Activated CD4-positive, alpha-beta T cell treated with anti-CD3 and anti-CD28 coated beads for 1 hour (primary cell): ENCODE measurements at regions not wholly inside any gene's neighbourhood (a gene's known extent, or its start where the extent isn't known, plus 50 kb on each side); places are given as distances from the start of the nearest gene placed in this dataset.

Experiments
- DNase-seq: peaks from one replicate; pipeline ENCODE4 v3.0.0-alpha.2; 2020

GRCh38 chr5:56617998-56618397 lies 197.4 kb upstream of the MAP3K1 start:
- DNase-seq, result no peak

GRCh38 chr5:56616454-56617160 lies 198.7 kb upstream of the MAP3K1 start:
- no peak for DNase-seq

- DNase-seq, result no peak
Measured at GRCh38 chr5:56615361-56616153, 199.8 kb upstream of the MAP3K1 start.

GRCh38 chr5:56612759-56613158 lies 202.6 kb upstream of the MAP3K1 start:
- DNase-seq, result no peak

GRCh38 chr5:56612353-56612752 lies 203.0 kb upstream of the MAP3K1 start:
- DNase-seq, result no peak

GRCh38 chr5:56610093-56610698 lies 205.2 kb upstream of the MAP3K1 start:
- DNase-seq, result no peak

GRCh38 chr5:56608217-56608925 lies 207.0 kb upstream of the MAP3K1 start:
- no peak for DNase-seq

- no peak for DNase-seq
Measured at GRCh38 chr5:56607551-56607950, 207.8 kb upstream of the MAP3K1 start.

GRCh38 chr5:56607074-56607473 lies 208.3 kb upstream of the MAP3K1 start:
- no peak for DNase-seq

- DNase-seq, result no peak
Measured at GRCh38 chr5:56606192-56606591, 209.2 kb upstream of the MAP3K1 start.

GRCh38 chr5:56605231-56605630 lies 210.1 kb upstream of the MAP3K1 start:
- no peak for DNase-seq

GRCh38 chr5:56601641-56602071 lies 213.7 kb upstream of the MAP3K1 start:
- no peak for DNase-seq

GRCh38 chr5:56598941-56599340 lies 216.4 kb upstream of the MAP3K1 start:
- DNase-seq, result no peak

- no peak for DNase-seq
Measured at GRCh38 chr5:56596155-56596554, 219.2 kb upstream of the MAP3K1 start.

GRCh38 chr5:56595566-56595965 lies 219.8 kb upstream of the MAP3K1 start:
- no peak for DNase-seq

GRCh38 chr5:56594792-56595191 lies 220.6 kb upstream of the MAP3K1 start:
- DNase-seq, result no peak

- DNase-seq, result no peak
Measured at GRCh38 chr5:56591081-56591480, 224.3 kb upstream of the MAP3K1 start.

- no peak for DNase-seq
Measured at GRCh38 chr5:56589481-56589860, 225.9 kb upstream of the MAP3K1 start.

GRCh38 chr5:56588636-56589480 lies 226.5 kb upstream of the MAP3K1 start:
- DNase-seq, result peak; percentile 29

- DNase-seq, result no peak
Measured at GRCh38 chr5:56588131-56588487, 227.2 kb upstream of the MAP3K1 start.

GRCh38 chr5:56587381-56588130 lies 227.8 kb upstream of the MAP3K1 start:
- DNase-seq, result no peak
